Stimulated activated CD4-positive, alpha-beta T cell treated with anti-CD3 and anti-CD28 coated beads, Interleukin-4, amount 100 ng/mL, for 24 hours (primary cell): ENCODE measurements at regions not wholly inside any gene's neighbourhood (a gene's known extent, or its start where the extent isn't known, plus 50 kb on each side); places are given as distances from the start of the nearest gene placed in this dataset.

Experiments
- DNase-seq: peaks from one replicate; pipeline ENCODE4 v3.0.0-alpha.2; 2020

DNA sequence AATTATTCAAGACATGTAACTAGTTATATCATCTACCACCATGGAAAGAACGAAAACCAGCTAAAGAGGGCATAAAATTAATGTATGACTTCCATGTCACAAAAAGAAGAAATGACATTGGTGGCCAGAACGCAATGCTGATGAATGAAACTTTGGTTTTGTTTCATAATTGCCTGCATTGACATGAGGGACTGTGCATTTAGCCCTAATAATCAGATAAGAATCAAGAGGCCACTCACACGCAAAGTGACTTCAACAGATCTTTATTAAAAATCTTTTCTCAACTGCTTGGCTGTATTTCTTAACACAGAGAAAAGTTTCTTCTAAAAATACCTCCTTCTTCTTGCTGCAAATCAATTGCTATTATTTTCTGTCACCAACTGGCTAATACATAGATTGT lies 184.7 kb upstream of the RUNX1 start:
- no peak for DNase-seq

DNA sequence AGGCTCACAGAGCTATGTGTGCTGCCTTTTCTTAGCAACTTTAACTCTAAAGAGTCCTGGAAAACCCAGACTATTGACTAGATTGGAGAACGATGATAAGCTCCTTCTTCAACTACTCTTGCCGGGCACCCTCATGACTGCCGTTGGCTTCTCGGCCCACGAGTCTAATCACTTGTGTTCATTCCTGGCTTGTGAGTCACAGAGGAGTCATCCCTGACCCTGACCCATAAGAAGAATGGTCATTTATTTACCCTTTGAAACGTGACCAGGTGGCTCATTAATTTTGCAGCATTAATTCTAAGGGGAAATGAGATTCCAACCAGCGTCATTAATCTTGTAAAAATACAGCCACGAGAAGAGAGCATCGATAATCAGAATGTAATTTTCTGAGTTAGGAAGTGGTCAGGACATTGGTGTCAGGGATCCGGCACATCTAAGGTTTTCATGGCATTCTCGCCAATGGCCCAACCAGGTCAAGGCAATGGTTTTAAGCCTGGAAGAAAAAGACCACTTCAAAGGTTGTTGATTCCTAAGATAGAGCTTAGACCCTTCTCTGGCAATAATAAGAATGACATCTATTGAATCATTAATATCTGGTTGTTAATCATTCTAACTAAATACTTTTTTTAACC lies 183.6 kb upstream of the RUNX1 start:
- DNase-seq = no peak

GRCh38 chr21:35231090-35231489 lies 182.0 kb upstream of the RUNX1 start:
- no peak for DNase-seq

GRCh38 chr21:35229290-35229689 lies 180.2 kb upstream of the RUNX1 start:
- no peak for DNase-seq

DNA sequence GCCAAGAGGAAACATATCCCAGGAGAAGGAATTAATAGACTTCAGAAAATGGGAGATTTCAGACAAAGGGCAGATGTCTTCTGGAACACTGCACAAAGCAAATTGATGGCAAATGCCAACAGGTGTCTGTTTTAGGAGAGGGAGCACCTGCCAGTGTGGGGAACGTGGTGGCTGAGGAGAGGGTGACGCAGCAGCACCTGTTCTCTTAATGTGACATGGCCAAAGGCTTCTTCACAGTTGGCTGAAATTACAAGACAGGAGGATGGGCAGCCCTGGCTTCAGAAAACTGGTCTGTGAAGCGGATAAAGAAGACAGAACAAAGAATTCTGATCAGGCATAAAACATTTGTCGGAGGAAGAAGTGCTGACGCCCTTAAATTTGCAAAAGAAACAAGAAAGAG lies 178.7 kb upstream of the RUNX1 start:
- no peak for DNase-seq

DNA sequence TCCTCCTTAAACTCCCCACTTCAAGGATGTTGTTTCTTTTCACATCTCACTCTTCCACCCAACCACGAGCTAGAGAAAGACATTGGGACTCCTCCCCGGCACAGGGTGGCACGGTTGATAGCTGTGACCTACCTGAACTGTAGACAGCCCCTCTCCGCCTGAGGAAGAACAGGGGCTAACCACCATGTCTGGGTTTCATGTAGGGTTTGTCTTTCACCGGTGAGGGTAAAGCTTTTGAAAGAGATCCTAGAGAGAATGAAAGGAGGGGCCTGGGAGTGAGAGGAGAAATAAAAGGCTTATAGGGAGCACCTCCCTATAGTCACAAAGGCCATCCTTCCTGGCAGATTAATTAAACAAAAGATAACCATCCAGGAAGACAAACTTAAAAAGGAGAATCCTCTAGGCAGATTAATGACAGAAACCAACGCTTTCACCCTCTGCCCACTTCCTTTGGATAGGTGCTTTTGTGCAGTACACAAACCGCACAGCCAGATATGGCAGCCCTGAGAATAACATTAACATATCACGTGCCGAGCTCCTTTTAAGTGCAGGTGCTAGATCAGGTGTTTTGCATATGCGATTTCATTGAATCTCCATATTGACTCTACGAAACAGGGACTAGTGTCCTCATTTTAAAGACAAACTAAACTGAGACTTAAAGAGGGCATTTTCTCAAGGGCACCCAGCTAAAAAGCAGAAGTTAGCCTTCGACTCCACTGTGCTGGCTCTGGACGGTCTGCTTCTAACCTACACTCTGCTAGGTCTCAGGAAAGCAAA lies 178.1 kb upstream of the RUNX1 start:
- peak; percentile 51 for DNase-seq

GRCh38 chr21:35226328-35226727 lies 177.2 kb upstream of the RUNX1 start:
- DNase-seq = no peak

DNA sequence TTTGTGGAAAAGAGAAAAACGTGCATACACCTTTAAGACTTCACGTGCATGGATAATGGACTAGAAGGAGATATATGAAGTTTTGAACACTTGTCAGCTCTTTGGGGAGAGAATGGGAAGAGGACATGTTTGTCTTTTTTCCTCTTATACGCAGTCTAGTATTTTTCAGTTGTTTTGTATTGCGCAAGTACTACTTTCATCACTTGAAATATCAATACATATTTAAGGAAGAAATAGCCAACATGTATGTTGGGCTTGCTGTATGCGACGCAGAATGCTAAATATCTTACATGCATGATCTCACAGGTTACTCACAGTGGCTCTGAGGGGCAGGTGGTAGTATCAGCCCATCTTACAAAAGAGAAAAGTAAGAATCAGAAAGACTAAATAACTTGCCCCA lies 176.5 kb upstream of the RUNX1 start:
- DNase-seq = no peak

DNA sequence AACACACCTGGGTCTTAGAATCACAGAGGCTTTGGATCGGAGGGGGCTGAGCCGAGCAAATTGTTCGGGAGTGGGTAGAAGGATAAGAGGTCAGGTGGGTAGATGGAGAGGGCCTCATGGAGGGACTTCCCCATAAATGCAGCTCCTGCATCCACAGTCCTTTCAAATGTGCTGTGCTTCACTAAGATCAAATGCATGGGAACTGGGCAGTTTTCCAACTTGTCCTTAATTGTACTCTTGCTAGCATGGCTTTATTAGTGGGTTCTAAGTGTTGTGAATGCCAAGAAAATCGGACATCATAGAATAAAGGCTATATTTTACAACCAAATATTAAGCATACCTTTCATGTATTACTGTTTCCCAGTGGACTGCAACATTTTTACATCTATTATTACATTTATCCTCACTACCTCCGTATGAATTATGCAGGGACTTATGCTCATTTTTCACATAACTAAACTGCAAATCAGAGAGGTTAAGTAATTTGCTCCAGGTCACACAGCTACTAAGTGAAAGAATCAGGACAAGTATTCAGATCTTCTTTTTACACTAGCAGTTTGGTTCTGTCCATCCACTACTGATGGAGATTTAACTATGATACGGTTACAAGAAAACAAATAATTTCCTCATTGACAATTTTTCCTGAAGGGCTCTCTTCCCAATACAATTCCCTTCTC lies 174.5 kb upstream of the RUNX1 start:
- no peak for DNase-seq

DNA sequence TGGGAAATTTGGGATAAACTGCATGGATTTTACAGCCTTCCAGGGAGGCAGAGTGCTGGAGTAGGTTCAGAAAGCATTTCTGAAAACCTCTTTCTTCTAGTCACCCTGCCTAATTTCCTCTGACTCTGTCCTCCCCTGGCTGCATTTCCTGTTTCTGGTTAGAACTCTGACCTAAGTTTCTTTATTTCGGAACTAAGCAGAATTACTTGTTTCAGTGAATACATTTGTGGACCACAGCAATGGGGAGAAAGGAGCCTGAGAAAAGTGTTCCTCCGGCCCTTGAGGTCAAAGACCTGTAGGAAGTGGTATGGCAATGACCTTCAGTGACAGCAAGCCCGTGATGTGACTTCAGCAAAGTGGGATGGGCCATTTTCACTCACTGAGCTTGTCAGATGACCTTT lies 173.4 kb upstream of the RUNX1 start:
- peak; percentile 42 for DNase-seq

- no peak for DNase-seq
Observed at GRCh38 chr21:35222021-35222420, 172.9 kb upstream of the RUNX1 start.

GRCh38 chr21:35220301-35220700 lies 171.2 kb upstream of the RUNX1 start:
- DNase-seq = no peak

GRCh38 chr21:35219719-35220118 lies 170.6 kb upstream of the RUNX1 start:
- DNase-seq = no peak

DNA sequence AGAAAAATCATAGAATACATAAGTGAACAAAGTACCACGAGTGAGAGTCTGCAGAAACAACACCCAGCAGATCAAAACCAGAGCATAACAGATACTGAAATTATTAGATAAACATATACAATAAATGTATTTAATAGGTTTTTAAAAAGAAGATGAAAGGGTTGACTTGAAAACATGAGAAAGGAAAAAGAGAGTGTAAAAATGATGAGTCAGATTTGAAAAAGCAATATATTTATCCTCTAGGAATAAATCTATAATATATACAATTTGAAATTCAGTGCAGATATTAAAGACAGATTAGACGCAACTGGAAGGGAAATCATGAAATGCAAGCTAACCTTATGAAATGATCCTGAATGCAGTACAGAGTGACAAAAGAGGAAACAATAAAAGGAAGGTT lies 170.2 kb upstream of the RUNX1 start:
- no peak for DNase-seq

- peak; percentile 55 for DNase-seq
Observed at GRCh38 chr21:35217504-35218060, 168.5 kb upstream of the RUNX1 start.

GRCh38 chr21:35216996-35217395 lies 167.9 kb upstream of the RUNX1 start:
- DNase-seq = no peak

GRCh38 chr21:35215870-35216269 lies 166.8 kb upstream of the RUNX1 start:
- DNase-seq = no peak

GRCh38 chr21:35212393-35213127 lies 163.5 kb upstream of the RUNX1 start:
- no peak for DNase-seq

DNA sequence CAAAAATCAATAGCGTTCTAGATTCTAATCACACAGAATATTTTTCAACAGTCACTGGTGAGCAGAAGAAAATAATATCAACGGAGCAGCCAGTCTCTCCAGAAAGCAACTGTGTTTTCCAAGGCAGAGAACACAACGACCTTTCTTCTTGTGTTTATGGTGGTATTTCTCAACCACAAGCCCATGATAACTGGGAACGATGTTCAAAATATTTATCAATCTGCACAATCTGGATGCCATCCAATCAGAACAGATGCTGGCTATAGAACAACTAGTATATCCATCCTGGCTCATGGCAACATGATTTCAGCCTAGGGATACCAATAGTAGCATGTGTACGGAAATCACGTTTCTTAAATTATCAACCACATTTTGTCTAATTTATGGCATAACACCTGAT lies 162.7 kb upstream of the RUNX1 start:
- DNase-seq = no peak

DNA sequence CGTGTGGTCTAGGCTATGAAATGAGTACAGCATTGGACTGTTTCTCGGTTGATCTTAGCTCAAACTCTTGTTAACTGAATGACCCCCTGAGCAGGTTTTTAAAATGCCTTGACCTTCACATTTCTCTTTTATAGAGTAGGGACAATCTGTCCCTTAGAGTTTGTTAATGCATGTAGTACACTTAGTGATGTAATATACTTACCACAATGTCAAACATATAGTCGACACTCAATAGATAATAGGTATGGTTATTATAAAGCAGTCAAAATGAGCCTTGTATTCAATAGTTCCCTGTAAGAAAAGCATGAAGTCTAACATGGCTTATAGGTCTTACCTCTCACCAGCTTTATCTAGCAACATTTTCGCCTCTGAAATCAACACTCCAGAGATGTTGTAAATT lies 161.0 kb upstream of the RUNX1 start:
- no peak for DNase-seq

- DNase-seq = no peak
Observed at GRCh38 chr21:35208810-35209517, 159.9 kb upstream of the RUNX1 start.

DNA sequence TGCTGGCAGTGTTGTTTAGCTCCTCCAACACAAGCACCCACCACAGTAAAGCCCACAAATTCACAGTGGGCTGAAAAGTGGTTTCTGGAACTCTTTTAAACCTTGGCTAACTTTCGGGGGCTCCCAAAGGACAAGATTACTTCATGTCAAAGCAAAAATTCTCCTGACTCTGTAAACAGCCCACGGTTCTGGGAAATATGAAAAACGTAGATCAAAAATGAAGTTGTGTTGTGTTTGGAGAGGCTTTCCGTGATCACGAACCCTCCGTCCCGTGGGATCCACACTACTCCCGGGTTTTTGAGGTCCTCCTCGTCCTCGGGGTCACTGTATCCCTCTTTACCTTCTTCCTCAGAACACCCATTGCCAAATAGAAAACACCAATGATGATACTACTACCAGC lies 159.0 kb upstream of the RUNX1 start:
- no peak for DNase-seq

DNA sequence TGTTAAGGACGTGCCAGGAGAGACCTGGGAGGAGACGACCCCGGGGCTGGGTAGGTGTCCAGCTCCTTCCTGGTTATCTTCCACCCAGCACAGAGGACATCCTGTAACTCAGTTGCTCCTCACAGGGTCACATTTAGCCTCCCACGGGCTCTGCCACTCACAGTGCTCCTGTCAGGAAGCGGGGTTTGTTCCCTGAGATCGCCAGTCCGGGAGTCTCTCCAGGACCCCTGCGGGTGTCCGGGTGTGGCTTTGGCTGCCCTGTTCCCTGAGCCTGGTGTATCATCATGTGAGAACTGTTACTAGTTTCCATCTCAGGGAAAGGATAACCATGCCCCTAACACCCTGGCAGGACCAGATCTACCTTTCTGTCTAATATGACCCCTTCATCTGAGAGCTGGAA lies 158.2 kb upstream of the RUNX1 start:
- DNase-seq = no peak
